GM10266 (cell line): ENCODE measurements at regions not wholly inside any gene's neighbourhood (a gene's known extent, or its start where the extent isn't known, plus 50 kb on each side); places are given as distances from the start of the nearest gene placed in this dataset.

Source experiments
- DNase-seq: peaks from one replicate; pipeline ENCODE4 v3.0.0; 2012; ENCODE audit errors: extremely low spot score
- TF ChIP-seq, protein P1 (sequence below): IDR thresholded peaks from 2 replicates; pipeline ENCODE4 v1.5.1; 2012; ENCODE audit warnings: mild to moderate bottlenecking, low read depth; ENCODE audit not compliant: control insufficient read depth, insufficient read depth; ENCODE audit errors: missing control alignments

DNA sequence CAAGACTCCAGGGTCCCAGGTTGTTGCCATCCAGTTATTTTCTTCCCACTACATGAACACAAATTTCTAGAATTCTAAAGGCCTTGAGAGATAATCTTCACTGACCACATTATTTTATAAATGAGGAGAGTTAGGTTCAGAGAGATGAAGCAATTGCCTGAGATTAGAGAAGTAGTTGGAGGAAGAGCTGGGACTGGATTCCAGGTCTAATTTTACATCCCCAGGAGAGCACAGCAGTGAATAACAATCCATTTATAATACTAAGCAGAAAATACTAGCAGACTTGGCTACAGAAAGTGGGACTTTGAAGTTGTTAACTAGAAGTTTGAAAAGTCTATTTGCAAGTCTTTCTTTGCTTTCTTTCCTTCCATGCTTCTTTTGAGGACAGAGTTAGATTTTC lies 231.3 kb upstream of the S100G start:
- TF ChIP-seq, protein P1, sequence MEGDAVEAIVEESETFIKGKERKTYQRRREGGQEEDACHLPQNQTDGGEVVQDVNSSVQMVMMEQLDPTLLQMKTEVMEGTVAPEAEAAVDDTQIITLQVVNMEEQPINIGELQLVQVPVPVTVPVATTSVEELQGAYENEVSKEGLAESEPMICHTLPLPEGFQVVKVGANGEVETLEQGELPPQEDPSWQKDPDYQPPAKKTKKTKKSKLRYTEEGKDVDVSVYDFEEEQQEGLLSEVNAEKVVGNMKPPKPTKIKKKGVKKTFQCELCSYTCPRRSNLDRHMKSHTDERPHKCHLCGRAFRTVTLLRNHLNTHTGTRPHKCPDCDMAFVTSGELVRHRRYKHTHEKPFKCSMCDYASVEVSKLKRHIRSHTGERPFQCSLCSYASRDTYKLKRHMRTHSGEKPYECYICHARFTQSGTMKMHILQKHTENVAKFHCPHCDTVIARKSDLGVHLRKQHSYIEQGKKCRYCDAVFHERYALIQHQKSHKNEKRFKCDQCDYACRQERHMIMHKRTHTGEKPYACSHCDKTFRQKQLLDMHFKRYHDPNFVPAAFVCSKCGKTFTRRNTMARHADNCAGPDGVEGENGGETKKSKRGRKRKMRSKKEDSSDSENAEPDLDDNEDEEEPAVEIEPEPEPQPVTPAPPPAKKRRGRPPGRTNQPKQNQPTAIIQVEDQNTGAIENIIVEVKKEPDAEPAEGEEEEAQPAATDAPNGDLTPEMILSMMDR = no peak
- no peak for DNase-seq

DNA sequence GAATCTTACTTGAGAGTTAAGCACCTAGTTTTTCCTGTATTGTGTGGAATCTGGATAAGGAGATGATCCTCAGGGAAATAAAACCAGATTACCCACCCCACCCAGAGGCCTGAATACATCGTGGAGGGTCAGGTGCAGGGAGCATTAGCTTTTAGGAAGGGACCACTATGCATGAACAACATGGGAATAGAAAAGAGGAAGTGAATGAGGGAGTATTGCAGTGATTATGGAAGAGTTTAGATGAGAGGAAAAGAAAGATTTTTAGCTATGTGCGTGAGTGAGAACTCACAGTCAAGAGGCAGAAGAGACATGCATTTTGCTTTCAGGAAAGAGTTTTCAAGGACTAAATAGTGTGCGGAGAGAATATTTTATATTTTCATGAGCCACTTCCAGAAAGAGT lies 222.3 kb upstream of the S100G start:
- TF ChIP-seq, protein P1 = no peak
- DNase-seq = no peak

DNA sequence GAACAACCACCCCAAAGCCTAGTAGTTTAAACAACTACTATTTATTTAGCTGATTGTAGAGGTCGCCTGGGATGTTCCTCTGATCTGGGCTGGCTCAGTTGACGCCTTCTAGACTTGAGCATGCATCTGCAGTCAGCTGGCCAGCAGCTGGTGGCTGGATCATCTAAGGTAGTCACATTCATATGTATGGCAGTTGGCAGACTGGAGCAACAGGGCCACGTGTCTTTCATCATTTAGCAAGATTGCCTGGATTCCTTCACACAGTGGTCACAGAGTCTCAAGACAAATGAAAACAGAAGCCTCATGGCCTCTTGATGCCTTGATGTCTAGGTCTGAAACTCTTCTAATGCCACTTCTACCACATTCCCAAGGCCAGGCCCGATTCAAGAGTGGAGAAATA lies 220.6 kb upstream of the S100G start:
- TF ChIP-seq, protein P1 = no peak
- no peak for DNase-seq

DNA sequence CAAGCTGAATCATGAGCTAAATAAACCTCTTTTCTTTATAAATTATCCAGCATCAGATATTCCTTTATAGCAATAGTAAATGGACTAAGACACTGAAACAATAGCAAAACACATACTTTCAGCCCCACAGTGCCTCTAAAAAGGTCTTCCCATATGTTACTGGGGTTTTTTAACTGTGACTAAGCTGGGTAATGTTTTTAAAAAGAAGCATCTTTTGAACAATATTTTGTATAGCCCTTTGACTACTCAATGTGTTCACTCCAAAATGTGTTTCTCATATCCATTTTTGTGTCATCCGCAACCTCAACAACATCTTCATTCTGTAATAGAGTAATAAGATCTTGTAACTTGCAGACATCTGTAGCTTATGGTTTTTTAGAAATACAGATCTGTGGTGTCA lies 218.7 kb upstream of the S100G start:
- TF ChIP-seq, protein P1 = no peak
- DNase-seq = no peak

DNA sequence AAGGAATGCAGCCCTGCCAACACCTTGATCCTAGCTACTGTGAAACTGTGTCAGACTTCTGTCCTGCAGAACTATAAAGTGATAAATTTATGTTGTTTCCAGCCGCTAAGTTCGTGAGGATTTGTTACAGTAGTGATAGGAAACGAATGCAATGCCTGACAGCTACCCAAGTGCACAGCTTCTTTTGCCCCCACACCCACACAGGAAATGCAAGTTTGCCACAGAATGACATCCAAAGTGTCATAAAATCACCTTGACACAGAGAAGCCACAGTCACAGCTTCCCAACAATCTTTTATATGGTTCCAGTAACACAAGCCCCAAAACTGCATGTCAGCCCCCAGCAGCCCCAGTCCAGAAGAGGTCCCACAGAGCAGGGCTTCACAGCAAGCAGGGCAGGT lies 216.9 kb upstream of the S100G start:
- DNase-seq = no peak
- TF ChIP-seq, protein P1 = no peak

DNA sequence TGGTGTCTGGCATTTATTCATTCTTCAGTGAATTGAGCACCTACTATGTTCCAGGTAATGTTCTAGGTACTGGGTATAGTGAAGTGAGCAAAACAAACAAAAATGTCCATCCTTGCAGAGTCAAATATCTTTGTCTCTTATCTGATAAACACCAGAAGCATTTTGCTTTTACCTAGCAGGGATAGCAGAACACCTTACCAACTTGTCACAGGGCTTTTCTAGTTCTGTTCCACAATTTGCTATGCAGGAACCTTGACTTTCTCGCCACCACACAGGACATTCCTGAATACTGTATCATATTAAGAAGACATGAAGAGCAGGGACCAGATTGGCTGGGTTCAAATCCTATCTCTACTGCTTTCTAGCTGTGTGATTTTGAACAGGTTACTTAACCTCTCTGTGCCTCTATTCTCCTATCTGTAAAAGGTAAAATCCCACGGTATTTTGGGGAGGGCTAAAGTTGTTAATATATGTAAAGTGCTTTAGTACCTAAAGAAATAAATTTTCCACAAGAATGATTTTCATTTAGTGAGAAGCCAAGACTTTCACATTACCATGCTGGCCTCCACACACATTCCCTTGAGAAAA lies 214.5 kb upstream of the S100G start:
- DNase-seq = no peak
- TF ChIP-seq, protein P1 = no peak

DNA sequence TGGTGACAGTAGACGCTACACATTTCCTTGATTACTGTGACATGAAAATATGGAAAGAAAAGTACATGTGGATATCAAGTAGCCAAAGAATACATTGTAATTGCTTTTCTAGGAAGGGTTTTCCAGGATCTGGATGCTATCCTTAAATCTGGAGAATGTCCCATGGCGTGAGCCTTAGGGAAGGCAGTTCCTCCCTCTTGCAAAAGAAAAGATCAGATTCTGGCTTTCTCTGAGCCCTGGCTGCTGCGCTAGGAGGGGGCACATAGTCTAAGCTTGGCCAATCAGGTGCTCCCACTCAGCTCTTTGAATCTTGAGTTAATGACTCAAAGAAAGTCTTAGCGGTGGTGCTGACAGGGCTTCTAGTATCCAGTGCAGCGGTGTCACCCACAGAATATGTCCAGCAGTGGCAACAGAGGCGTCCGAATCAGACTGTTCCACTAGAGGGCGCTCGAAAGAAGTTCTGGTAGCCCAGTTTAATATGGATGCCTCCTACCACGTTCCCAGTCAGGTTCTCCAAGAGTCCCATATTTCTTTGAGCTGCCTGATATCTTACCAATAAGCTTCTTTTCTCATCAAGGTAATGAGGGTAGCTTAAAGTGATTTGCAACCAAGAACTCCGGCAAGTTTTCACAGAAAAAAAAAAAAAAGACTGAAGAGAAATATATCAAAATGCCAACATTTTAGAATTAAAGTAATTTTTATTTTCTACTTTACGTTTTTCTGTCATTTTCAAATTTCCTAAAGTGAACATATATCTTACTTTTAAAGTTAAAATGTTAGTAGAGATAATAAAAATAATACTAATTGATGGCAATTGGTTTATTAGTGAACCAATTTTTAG lies 213.4 kb upstream of the S100G start:
- TF ChIP-seq, protein P1 = peak; percentile 53
- DNase-seq = peak; percentile 35
